ENCODE measurements at regions not wholly inside any gene's neighbourhood (a gene's known extent, or its start where the extent isn't known, plus 50 kb on each side); places are given as distances from the start of the nearest gene placed in this dataset.

DNA sequence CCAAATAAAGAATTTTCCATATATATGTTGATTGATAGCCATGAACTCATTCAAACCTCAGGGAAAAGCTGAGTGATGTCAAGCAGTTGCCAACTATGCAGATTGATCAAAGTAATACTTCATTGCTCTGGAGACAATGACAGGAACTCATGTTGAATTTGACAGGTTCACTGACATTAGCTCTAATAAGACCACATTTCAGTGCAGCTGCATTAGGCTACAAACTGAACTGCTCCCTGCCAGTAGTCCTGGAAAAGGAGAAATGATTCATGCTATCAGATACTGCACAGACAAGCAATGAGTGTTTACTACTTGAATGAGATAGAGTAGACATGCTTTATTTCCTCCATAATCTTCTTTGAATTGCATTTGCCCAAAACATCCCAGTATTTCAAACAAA is 948.4 kb downstream of the MRPL39 start:
- TF ChIP-seq CTCF (IDR thresholded peaks at IDR 0.05) (no peak), POLR2A (IDR thresholded peaks at IDR 0.05) (no peak)
